Activated T-helper 17 cell treated with anti-CD3 and anti-CD28 coated beads, Interleukin-2, amount 50 U/mL, for 72 hours (primary cell): ENCODE measurements at regions not wholly inside any gene's neighbourhood (a gene's known extent, or its start where the extent isn't known, plus 50 kb on each side); places are given as distances from the start of the nearest gene placed in this dataset.
"Not testable (repeated sequence)": the region's sequence is repeated elsewhere in the genome, so short reads cannot be mapped to it uniquely, and the experiment has no call there.

ENCODE experiments used
- ATAC-seq: fragments of 150-1000 bp; cut with Tn5 transposase; replicated peaks from 2 replicates; pipeline ENCODE4 v1.10.0; 2021; ENCODE audit warnings: mild to moderate bottlenecking, moderate library complexity
- H3K27ac Mint-ChIP-seq: one replicate; pipeline ENCODE4 v1.8.0; 2022; ENCODE audit warnings: mixed read lengths
- H3K27me3 Mint-ChIP-seq: one replicate; pipeline ENCODE4 v1.8.0; 2022; ENCODE audit warnings: mixed read lengths
- H3K36me3 Mint-ChIP-seq: one replicate; pipeline ENCODE4 v1.8.0; 2022; ENCODE audit warnings: low read depth, mild to moderate bottlenecking, mixed read lengths
- H3K4me1 Mint-ChIP-seq: one replicate; pipeline ENCODE4 v1.8.0; 2022; ENCODE audit warnings: mixed read lengths
- H3K4me3 Mint-ChIP-seq: one replicate; pipeline ENCODE4 v1.8.0; 2022; ENCODE audit warnings: mild to moderate bottlenecking, mixed read lengths
- H3K9me3 Mint-ChIP-seq: one replicate; pipeline ENCODE4 v1.8.0; 2022; ENCODE audit warnings: mixed read lengths

DNA sequence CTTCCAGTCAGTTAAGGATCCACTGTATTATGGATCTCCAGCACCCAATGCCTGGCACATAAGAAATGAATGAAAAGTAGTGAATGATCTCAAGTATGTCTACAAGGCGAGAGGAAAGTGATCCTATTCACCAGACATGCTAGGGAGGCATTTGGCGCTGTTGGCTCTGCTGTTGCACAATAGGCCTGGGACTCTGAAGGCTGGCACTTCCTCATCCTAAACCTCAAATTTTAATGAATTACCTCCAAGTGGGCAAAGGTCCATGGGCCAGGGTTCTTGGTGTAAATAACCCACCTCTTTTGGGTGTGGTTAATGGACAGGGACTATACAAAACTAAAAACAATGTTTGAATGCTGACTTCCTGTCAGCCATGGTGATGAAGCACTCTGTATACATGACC is 173.4 kb upstream of the PZP start:
- no peak for ATAC-seq
- no peaks in the 10 kb centered on the region for H3K27me3 Mint-ChIP-seq
- no peaks in the 10 kb centered on the region for H3K4me1 Mint-ChIP-seq
- H3K27ac Mint-ChIP-seq: no peak overlapping the region
- H3K9me3 Mint-ChIP-seq: no peaks in the 10 kb centered on the region
- H3K36me3 Mint-ChIP-seq: no peaks in the 10 kb centered on the region
- H3K4me3 Mint-ChIP-seq: no peak overlapping the region

DNA sequence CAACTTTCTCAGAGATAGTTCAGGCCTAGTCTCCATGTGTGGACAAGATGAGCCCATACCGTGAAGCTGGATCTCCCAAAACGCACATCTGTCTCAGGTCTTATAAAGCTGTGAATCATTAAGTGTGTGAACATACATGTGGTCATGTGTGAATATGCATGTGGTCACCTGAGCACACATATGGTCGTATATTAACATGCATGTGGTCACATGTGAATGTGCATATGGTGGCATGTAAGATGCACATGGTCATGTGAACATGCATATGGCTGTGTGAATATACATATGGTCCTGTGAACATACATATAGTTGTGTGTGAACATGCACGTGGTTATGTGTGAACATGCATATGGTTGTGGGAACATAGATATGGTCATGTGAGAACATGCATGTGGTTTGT is 172.5 kb upstream of the PZP start:
- H3K9me3 Mint-ChIP-seq: no peaks in the 10 kb centered on the region
- no peak overlapping the region for H3K4me3 Mint-ChIP-seq
- H3K36me3 Mint-ChIP-seq: no peaks in the 10 kb centered on the region
- H3K4me1 Mint-ChIP-seq: no peaks in the 10 kb centered on the region
- H3K27me3 Mint-ChIP-seq: peaks cover 4% of the 10 kb centered on the region
- no peak for ATAC-seq
- no peak overlapping the region for H3K27ac Mint-ChIP-seq

DNA sequence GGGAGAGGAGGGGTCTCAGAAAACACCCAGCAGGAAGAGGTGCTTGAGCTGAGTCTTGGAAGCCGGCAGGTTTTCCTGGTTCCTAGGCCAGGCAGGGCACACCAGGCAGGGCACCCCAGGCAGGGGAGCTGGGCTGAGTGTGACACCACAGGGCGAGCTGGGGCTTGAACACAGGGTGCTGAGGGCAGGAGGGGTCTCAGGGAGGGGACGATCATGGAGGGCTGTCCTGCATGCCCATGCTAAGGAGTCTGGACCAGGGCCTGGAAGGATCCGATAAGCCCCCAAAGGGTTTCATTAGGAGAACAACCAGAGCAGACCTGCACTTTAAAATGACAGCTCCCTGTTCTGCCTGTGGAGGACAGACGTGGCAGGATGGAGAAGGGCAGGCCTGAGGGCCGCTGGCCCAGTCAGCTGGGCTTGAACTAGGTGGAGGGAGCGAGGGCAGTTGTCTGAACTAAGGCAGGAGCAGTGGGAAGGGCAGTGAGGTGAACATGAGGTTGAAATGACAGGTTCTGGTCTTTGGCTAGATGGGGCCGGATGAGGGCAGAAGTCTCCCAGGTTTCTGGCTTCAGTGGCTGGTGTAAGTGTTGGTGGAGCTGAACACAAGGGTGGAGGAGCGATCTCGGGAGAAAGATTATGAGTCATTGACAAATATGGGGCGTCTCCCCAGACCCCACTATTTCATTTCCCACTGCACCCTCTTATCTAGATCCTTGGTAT is 171.0 kb upstream of the PZP start:
- ATAC-seq: no peak
- no peaks in the 10 kb centered on the region for H3K36me3 Mint-ChIP-seq
- no peak overlapping the region for H3K27ac Mint-ChIP-seq
- H3K4me3 Mint-ChIP-seq: no peak overlapping the region
- H3K27me3 Mint-ChIP-seq: peaks cover 4% of the 10 kb centered on the region
- H3K4me1 Mint-ChIP-seq: no peaks in the 10 kb centered on the region
- no peaks in the 10 kb centered on the region for H3K9me3 Mint-ChIP-seq

DNA sequence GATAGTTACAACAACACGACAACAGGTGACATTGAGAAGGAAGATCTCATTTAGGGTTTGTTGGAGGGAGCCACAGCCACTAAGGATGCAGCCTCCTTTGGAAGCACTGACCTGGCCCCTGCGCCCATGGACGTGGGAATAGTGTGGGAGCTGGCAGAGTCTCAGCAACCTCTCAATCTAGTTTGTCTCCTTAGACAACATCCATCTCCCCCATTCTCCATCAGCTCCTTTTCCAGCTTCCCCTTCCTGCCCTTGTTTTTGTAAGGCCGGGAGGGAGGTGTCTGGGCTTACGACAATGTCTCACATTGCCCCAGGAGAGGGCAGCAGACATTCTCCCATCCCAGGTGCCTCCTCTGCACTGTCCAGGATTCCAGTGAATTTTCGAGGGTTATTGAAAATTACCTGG is 170.2 kb upstream of the PZP start:
- no peak for ATAC-seq
- Mint-ChIP-seq H3K9me3 (no peaks in the 10 kb centered on the region), H3K4me3 (no peak overlapping the region), H3K27ac (no peak overlapping the region), H3K4me1 (no peaks in the 10 kb centered on the region), H3K27me3 (peaks cover 4% of the 10 kb centered on the region), H3K36me3 (no peaks in the 10 kb centered on the region)

DNA sequence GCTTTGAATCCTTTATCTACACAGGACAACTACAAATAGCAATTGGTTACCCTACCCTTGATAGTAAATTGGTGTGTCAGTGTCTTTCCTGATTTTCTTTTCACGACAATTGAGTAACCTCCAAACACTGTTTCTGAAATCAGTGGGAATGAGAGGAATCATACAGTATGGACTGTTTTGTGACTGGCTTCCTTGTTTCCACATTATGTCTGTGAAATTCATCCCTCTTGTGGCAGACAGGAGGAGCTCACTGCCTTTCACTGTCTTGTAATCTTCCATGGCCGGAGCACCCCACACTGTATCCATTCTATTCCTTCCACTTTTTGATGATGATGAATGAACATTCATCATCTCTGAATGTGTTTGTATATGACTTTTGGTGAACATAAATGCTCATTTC is 164.0 kb upstream of the PZP start:
- no peak for ATAC-seq
- H3K36me3 Mint-ChIP-seq: no peaks in the 10 kb centered on the region

DNA sequence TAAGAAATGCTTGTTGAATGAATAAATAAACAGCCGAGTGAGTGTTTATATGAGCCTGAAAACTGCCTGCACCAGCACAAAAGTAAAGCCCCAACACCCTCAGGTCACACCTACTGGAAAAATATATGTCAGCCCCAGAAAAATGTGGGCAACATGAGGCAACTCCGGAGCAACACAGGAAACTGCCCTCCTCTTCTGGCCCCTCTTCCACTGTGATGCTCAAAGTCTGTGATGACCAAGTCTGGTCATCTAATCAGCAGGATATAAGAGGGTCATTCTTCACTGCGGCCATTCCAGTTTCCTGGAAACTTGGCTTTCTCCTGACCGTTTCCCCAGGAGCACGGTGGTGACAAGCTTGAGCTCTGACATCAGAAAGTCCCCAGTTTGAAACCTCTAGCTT is 159.6 kb upstream of the PZP start:
- peaks cover 36% of the 10 kb centered on the region for H3K4me1 Mint-ChIP-seq
- no peaks in the 10 kb centered on the region for H3K9me3 Mint-ChIP-seq
- peaks cover 6% of the 10 kb centered on the region for H3K36me3 Mint-ChIP-seq
- H3K27me3 Mint-ChIP-seq: peaks cover 20% of the 10 kb centered on the region
- ATAC-seq: no peak
- H3K4me3 Mint-ChIP-seq: peak overlapping the region; percentile 21
- no peak overlapping the region for H3K27ac Mint-ChIP-seq

More for the DNA sequence above, 164.0 kb upstream of the PZP start:
- Mint-ChIP-seq H3K27me3 (peaks cover 11% of the 10 kb centered on the region), H3K4me3 (no peak overlapping the region), H3K27ac (no peak overlapping the region), H3K4me1 (peaks cover 4% of the 10 kb centered on the region), H3K9me3 (no peaks in the 10 kb centered on the region)

DNA sequence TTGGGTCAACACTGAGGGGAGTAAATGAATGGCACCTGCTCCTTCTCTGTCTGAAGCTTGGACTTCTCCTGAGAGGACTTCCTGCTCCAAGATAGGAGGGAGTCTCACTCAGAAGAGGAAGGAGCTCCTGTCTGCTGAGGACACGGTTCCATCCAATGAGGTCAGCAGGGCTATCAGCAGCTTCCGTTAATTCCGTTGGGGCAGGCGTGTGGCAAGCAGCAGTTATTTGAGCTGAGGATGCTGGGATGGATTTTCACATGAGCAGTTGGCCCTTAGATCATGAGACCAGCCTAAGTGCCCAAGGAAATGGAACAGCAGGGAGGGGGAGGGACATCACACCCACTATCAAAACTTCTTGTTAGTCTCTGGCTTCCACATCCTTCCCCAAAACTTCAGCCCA is 159.0 kb upstream of the PZP start:
- Mint-ChIP-seq H3K9me3 (no peaks in the 10 kb centered on the region), H3K4me1 (peaks cover 35% of the 10 kb centered on the region)

DNA sequence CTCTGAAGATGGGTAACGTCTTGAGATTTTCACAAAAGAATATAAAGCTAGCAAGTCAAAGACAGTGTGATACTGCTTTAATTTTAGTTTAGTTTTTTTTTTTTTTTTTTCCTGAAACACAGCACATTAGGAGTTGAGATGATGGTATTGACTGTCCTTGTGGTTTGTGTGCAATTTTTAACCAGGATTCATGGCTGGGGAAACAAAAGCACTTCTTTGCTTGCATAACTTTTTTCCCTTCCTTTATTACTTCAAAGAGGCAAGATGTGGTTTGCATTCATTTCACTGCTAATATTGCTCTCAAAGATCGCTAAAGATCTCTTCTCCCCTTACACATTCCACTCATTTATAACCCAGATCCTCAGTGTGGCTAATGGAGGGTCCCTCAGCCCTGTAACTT is 157.1 kb upstream of the PZP start:
- H3K9me3 Mint-ChIP-seq: no peaks in the 10 kb centered on the region
- peak overlapping the region; percentile 88 for H3K27ac Mint-ChIP-seq
- peaks cover 42% of the 10 kb centered on the region for H3K4me1 Mint-ChIP-seq
- peak overlapping the region; percentile 64 for H3K4me3 Mint-ChIP-seq
- peaks cover 26% of the 10 kb centered on the region for H3K27me3 Mint-ChIP-seq
- no peak for ATAC-seq
- peaks cover 6% of the 10 kb centered on the region for H3K36me3 Mint-ChIP-seq

More for the DNA sequence above, 159.0 kb upstream of the PZP start:
- Mint-ChIP-seq H3K27ac (no peak overlapping the region), H3K4me3 (peak overlapping the region; percentile 21), H3K36me3 (peaks cover 6% of the 10 kb centered on the region), H3K27me3 (peaks cover 20% of the 10 kb centered on the region)
- ATAC-seq: no peak

DNA sequence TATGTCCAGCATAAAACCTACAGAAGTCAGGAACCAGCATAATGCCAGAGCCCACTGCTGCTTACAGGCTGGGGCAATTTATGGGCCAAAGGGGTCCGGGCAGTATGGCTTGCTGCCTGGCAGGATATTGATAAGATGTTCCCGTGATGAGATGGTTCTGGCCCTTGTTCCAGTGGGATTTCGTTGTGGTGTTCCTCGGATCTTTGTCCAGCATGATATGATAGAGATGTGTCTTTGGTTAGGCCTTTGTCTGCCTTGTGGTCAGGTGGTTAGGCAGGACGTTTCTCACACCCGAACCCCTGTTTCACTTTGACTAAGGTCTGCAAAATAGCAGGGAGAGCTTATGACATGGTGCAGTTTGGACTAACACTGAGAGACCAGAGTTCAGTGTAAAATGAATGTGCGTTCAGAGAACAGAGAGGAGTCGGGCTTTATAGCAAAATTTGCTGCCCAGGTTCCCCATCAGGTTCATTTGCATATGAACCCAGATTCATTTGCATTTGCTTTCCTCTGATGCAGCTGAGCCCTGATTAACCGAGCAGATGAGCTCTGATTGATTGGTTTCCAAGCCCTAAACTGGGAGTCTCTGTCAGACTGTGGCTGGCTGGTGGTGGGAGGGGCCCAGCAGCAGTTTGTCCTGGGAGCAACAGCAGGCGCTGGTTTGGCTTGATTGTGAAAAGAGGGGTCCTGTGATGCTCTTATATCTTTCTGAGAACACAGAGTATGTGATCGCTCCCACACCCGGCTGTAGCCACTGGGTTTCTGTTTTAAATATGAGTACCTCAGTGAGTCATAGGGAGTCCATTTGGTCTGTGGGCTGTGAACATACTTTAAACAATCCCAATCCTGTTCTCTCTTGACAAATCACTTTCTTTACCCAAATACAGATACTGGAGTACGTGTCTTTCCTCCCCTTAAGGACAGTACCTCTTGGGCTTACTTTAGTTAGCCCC is 156.3 kb upstream of the PZP start:
- peak overlapping the region; percentile 64 for H3K4me3 Mint-ChIP-seq
- H3K4me1 Mint-ChIP-seq: peaks cover 42% of the 10 kb centered on the region
- peaks cover 6% of the 10 kb centered on the region for H3K36me3 Mint-ChIP-seq
- peaks cover 26% of the 10 kb centered on the region for H3K27me3 Mint-ChIP-seq
- H3K9me3 Mint-ChIP-seq: no peaks in the 10 kb centered on the region
- peak overlapping the region; percentile 88 for H3K27ac Mint-ChIP-seq
- ATAC-seq: peak; percentile 82

DNA sequence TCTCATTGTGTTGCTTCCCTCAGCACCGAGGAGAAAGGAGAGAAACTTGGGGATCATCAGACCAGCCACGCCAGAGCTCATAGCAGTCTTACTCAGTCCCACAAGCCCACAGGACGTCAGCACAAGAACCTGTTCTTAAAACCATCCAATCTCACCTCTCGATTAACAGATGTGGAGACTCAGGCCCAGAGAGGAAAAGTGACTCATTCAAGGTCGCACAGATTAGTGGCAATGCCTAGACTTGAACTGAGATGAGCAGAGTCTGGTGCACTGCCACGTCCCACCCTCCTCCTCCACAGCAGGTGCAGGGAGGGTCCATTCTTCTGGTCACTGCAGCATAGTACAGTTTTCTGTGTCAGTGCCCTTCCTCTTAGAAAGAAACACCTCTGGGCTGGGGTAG is 154.9 kb upstream of the PZP start:
- ATAC-seq: peak; percentile 61
- H3K27me3 Mint-ChIP-seq: peaks cover 33% of the 10 kb centered on the region
- peaks cover 7% of the 10 kb centered on the region for H3K9me3 Mint-ChIP-seq
- H3K4me3 Mint-ChIP-seq: peak overlapping the region; percentile 64
- H3K4me1 Mint-ChIP-seq: peaks cover 42% of the 10 kb centered on the region
- H3K27ac Mint-ChIP-seq: peak overlapping the region; percentile 86
- H3K36me3 Mint-ChIP-seq: peaks cover 6% of the 10 kb centered on the region

DNA sequence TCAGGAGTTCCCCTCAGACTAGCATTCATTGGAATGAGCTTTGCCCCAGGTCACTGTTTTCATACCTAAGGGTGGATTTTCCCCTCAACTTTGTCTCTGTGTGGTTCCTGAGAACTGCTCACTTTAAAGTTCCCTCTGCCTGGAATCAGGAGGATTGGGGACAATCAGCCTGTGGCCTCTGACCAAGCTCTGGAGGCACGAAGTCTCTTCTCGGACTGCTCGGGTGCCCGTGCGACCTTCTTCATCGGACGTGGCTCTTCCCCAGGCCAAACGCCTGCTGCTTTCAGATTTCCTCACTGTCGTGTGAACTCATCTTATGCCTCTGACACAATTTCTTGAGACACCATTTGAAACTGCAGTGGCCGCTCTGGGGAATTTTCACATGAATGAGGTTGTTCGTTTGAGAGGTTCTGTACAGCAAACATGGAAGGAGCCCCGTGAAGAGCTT is 153.7 kb upstream of the PZP start:
- H3K4me1 Mint-ChIP-seq: peaks cover 42% of the 10 kb centered on the region
- peak overlapping the region; percentile 15 for H3K27ac Mint-ChIP-seq
- H3K27me3 Mint-ChIP-seq: peaks cover 33% of the 10 kb centered on the region
- ATAC-seq: peak; percentile 9
- peaks cover 10% of the 10 kb centered on the region for H3K9me3 Mint-ChIP-seq
- H3K4me3 Mint-ChIP-seq: peak overlapping the region; percentile 64
- peaks cover 6% of the 10 kb centered on the region for H3K36me3 Mint-ChIP-seq

DNA sequence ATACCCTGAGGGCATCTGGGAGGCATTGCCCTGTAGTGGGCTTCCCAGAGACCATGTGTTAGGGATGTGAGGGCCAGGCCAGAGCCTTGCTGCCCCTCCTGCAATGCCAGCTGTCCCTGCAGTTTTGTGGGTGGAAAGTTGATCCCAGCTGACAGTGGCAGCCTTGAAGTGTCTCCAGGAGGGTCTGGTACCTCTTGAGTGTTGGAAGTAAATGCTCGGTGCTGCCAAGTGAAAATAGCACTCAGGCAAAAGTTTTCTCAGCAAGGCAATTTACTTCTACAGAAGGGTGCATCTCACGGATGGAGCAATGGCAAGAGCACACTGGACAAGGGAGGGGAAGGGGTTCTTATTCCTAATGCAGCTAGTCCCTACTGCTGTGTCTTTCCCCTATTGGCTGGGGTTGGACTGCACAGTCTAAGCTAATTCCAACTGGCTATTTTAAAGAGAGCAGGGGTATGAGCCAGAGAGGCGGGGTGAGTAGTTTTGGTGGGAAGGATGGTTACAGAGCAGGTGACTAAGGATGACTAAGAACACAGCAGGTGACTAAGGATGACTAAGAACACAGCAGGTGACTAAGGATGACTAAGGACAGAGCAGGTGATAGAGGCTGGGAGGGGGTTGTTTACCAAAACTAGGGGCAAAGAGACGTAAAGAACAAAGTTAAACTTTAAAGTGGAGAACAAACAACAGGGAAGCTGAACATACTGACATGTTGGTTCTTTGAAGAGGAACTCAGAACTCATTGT is 146.0 kb upstream of the PZP start:
- Mint-ChIP-seq H3K9me3 (peaks cover 22% of the 10 kb centered on the region), H3K27ac (peak overlapping the region; percentile 52), H3K27me3 (peaks cover 15% of the 10 kb centered on the region)
- H3K4me3 Mint-ChIP-seq, H3K36me3 Mint-ChIP-seq, H3K4me1 Mint-ChIP-seq: not testable (repeated sequence)
- peak; percentile 100 for ATAC-seq

DNA sequence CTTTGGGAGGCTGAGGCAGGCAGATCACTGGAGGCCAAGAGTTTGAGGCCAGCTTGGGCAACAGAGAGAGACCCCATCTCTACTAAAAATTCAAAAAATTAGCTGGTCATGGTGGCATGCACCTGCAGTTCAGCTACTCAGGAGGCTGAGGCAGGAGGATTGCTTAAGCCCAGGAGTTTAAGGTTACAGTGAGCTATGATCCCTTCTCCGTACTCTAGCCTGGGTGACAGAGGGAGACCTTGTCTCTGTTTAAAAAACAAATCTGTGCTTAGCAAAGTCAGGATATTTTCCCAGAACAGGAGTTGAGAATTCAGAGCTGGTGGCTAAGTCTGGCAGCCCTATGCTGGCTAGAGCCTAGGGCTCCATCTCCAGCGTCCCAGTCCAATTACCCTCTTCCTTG is 142.9 kb upstream of the PZP start:
- Mint-ChIP-seq H3K36me3 (no peaks in the 10 kb centered on the region), H3K27me3 (no peaks in the 10 kb centered on the region), H3K27ac (no peak overlapping the region), H3K4me1 (peaks cover 5% of the 10 kb centered on the region), H3K9me3 (peaks cover 8% of the 10 kb centered on the region), H3K4me3 (no peak overlapping the region)
- ATAC-seq: no peak
